ENCODE measurements at regions not wholly inside any gene's neighbourhood (a gene's known extent, or its start where the extent isn't known, plus 50 kb on each side); places are given as distances from the start of the nearest gene placed in this dataset.
"Not testable (repeated sequence)": the region's sequence is repeated elsewhere in the genome, so short reads cannot be mapped to it uniquely, and the experiment has no call there.

- DNase-seq: no peak
These were observed 167.1 kb upstream of the TOP1 start for GRCh38 chr20:40861427-40862008.

- DNase-seq: no peak
These were observed 165.2 kb upstream of the TOP1 start for GRCh38 chr20:40863355-40863919.

- DNase-seq: no peak
These were observed 164.2 kb upstream of the TOP1 start for GRCh38 chr20:40864470-40864869.

DNA sequence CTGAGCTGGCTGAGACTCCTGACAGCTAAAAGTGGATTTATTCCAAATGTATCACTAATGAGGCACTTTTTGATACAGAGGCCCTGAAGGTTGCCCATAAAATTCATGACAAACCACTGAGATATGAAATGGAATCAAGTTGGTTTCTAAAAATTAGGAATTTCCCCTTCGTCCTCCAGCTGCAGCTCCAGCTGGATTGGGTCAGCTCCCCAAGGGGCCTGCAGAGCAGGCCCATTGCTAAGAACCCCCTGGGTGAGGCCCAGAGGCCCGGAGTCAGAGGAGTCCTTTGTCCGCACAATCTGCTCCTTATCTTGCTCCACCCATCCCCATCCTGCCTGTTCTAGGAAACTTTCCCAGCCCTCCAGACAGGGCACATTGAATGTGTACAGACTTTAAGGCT lies 163.5 kb upstream of the TOP1 start:
- no peak for DNase-seq

DNA sequence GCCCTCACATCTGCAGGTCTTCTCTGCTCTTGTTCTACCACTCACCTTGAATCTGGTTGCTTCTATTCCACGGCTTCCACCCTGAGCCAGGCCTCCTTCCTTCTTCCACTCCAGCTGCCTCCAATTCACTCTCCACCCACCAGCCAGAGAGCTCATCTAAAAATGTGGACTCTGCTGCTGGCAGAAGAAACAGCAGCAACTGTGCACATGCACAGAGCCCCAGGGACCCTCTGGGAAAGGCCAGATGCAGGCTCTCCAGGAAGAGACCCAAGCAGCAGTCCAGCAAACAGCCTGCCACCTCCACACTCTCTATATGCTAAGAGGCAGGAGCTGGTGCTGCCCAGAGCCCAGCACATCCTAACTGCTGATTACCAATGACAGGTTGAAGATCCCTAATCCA lies 162.6 kb upstream of the TOP1 start:
- no peak for DNase-seq

DNA sequence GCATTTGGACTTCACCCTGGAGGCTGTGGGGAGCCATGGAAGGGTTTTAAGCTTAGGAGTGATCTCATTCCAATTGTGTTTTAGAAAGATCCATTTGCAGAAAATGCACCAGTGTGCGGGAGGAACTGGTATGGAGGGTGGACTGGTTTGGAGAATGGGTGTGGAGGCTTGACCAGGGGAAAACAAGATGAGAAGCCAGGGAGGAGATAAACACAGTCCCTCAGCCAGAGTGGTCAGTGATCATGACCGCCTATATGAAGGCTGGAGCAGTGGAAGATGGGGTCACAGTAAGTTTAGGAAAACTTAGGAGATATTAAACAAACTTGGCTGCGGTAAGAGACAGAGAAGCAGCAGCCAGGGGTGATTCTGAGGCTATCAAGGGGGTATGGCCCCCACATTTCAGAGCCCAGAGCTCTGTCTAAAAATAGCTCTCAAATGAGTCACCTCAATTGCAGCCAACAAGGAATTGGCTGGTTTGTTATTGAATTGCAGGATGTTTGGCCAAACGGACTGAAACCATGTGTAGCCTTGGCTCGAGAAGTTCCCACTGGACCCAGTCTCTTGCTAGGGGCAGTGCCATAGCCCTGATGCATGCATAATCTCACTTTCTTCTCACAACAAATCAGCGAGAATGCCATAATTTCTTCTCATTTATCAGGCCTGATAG lies 159.9 kb upstream of the TOP1 start:
- no peak for DNase-seq

DNA sequence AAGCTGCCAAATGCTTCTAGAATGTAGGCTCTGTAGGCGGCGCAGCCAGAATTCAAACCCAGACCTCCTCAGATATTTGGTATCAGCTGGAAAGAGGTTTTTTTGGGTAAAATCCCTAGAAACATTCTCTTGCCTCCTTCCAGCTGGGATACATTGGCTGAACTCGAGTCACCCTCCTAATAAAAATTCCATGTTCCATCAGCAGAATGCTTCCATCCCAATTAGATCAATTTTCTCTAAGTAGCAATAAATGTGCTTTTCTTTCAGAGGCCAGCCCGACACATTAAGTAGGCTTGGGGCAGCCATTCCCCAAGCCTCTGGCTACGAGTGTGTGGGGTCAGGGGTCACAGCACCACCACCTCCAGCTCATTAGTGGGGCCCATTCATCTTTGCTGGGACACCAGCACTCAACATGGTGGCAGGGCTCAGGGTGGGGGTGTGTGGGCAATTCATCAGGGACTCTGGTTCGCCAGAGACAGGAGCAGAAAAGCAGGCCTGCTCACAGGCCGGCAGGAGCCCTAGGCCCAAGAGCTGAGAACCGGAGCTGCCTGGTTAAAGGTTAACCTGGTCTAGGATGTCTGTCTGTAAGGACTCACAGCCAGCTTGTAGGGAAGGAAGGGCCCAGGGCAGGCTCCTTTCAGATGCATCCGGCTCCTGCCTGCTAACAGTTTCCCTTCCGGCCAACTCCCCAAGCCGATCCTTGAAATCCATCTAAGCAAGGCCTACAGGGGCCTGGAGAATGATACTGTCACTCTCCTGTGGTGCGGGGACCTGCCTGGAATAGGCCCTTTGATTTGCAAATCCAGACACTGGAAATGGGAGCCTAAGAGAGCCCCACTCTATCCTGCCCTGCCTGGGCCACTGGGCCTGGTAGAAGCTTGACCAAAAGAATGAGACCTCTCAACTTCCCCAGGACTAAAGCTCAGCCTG lies 159.1 kb upstream of the TOP1 start:
- no peak for DNase-seq

GRCh38 chr20:40875116-40876085 lies 153.2 kb upstream of the TOP1 start:
- no peak for DNase-seq

- not testable (repeated sequence) for DNase-seq
These were observed 150.5 kb upstream of the TOP1 start for GRCh38 chr20:40878099-40878498.

DNA sequence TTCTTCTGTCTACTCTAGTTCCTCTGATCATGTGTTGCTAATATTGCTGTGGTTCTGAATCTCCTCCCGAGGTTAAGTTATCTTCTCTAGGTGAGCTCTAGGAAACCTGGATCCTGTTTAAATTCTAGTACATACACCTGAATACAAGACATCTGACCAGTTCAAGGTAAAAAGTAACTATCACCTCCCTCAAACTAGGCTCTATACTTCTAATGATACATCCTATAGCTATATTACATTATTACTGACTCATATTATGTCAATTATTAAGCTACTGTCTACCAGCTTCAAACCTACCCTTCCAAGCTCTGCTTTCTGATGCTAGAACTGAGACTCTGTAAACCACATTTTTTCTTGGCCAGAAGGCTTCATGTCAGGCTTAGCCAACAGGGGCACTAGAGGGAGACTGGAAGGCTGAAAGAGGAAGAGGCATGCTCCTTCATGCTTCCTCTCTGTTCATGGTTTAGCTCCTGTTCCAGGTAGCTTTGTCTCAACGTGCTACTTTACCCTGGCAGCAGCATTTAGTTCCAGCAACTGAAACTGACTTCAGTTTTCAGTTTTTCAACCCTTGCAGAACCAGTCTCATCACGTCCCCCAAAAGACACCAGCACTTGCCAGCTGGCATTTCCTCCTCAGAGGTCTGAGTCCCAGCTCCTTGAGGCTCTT lies 148.4 kb upstream of the TOP1 start:
- no peak for DNase-seq

DNA sequence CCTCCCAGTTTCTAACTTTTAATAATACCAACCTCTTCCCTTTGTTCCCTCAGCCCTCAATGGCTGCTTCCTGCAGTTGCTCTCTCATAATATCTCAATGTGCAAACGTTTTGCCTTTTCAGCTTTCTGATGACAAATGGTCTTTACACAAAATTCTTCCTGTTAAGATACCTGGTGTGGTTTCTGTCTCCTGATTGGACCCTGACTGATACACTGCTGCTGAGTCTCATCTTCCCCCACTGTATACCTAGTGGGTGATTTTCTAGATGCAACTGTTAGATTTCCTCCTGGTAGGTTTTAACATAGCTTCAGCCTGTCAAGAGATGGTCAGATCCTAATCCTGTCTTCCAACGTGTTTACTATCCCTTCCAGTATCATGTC lies 147.9 kb upstream of the TOP1 start:
- no peak for DNase-seq

DNA sequence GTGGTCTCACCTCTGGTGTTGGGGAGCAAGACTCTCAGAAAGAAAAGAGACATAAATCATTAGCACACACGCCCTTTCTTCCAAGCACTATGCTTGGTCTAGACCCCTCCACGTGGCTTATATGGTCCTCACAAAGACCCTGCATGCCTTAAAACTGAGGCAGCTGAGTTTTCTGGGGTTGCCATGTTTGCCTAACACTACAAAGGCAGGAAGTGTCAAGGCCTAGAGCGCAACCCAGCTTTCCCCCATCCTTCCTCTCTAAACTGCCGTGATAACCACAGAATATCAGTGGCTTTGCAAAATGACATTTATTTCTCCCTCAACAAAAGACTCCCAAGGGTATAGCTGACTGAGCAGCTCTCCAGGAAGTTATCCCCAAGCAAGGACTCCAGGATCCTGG lies 146.5 kb upstream of the TOP1 start:
- no peak for DNase-seq

GRCh38 chr20:40883097-40883496 lies 145.5 kb upstream of the TOP1 start:
- no peak for DNase-seq

- no peak for DNase-seq
These were observed 141.5 kb upstream of the TOP1 start for GRCh38 chr20:40887105-40887504.

DNA sequence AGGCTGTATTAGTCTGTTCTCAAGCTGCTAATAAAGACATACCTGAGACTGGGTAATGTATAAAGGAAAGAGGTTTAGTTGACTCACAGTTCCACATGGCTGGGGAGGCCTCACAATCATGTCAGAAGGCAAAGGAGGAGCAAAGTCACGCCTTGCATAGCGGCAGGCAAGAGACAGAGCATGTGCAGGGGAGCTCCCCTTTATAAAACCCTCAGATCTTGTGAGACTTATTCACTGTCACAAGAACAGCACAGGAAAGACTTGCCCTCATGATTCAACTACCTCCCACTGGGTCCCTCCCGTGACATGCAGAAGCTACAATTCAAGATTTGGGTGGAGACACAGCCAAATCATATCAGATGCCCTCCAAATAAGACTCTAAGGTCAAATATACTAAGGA lies 139.4 kb upstream of the TOP1 start:
- not testable (repeated sequence) for DNase-seq

DNA sequence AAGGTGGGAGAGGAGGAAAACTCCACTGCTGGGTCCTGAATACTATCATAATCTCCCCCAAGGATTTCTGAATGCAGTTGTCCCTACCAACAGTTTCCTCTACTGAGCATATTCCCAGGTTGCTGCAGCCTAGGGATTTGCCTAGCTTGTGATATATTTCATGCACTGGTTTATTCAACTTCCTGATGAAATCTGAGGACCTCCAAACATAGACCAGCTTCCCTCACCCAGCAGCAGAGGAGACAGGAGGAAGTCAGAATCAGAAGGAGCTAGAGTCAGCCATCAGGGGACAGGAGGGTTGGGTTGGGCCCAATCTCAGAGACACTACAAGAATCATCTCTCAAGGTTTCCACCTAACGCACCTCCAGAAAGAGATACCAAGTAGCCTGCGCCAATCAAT lies 138.4 kb upstream of the TOP1 start:
- no peak for DNase-seq

DNA sequence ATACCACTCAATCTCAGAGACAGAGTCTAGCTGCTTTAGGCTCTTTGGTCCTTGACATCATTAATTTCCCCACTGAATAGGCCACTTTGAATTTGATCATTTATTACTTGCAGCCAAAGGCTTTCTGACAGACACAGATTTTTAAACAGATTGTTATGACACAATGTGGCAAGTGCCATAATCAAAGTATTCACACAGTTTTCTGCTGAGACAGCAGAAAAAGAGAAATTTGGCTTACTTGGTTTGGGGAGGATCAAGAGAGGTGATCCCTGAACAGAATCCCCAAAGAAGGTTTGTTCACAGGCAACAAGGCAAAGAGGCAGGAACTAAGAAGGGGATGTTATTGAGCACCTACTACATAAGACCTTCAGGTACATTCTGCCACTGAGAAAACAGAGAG lies 138.0 kb upstream of the TOP1 start:
- DNase-seq: no peak

- no peak for DNase-seq
These were observed 137.3 kb upstream of the TOP1 start for GRCh38 chr20:40891351-40891750.

- DNase-seq: no peak
These were observed 136.0 kb upstream of the TOP1 start for GRCh38 chr20:40892642-40893041.

GRCh38 chr20:40893610-40894236 lies 134.9 kb upstream of the TOP1 start:
- no peak for DNase-seq

DNA sequence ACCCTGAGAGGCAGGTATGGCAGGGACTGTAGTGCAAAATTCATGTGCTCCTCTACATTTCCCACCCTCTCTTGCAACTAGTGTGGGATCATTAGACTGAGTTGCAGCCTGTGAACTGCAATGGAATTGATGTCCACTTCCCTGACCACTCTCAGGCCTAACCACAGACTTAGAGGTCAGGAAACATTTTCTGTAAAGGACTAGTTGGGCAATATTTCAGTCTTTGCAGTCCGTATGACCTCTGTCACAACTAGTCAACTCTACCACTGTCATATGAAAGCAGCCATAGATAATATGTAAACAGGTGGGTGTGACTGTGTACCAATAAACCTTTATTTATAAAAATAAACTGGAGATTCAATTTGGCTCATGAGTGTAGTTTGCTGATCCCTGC lies 134.4 kb upstream of the TOP1 start:
- DNase-seq: no peak

All from activated CD4-positive, alpha-beta T cell treated with anti-CD3 and anti-CD28 coated beads for 1 hour (primary cell).